SU-DHL-6 (cell line): ENCODE measurements at regions not wholly inside any gene's neighbourhood (a gene's known extent, or its start where the extent isn't known, plus 50 kb on each side); places are given as distances from the start of the nearest gene placed in this dataset.

ENCODE experiments used
- CTCF ChIP-seq: fragments of 200-600 bp; sonication (generic); IDR thresholded peaks from one replicate; pipeline ENCODE4 v1.5.1; 2017; ENCODE audit warnings: antibody characterized with exemption, mild to moderate bottlenecking, low read length, moderate library complexity; ENCODE audit not compliant: insufficient read depth, poor library complexity, severe bottlenecking
- EZH2phosphoT487 ChIP-seq: fragments of 200-600 bp; sonication (generic), shearing (Covaris generic); conservative IDR thresholded peaks from 2 replicates; pipeline ENCODE4 v1.6.1; 2018; ENCODE audit warnings: mild to moderate bottlenecking, antibody characterized with exemption, low read length, moderate library complexity, mixed read lengths

- no peak for TF ChIP-seq EZH2phosphoT487
- no peak for TF ChIP-seq CTCF
Measured at GRCh38 chr5:74162524-74162923, 478.0 kb downstream of the ENC1 start.
